ENCODE measurements at regions not wholly inside any gene's neighbourhood (a gene's known extent, or its start where the extent isn't known, plus 50 kb on each side); places are given as distances from the start of the nearest gene placed in this dataset.

GRCh38 chr12:25840678-25841465 lies 117.6 kb upstream of the RASSF8 start:
- TF ChIP-seq CTCF (optimal IDR thresholded peaks at IDR 0.05 in 1 of 3, IDR thresholded peaks at IDR 0.05 in 1 of 3, conservative IDR thresholded peaks at IDR 0.05 in 1 of 3; ENCODE audit: extremely low read depth in 1 of 3, insufficient read depth in 2 of 3, low read length in 3 of 3) (no peak), EZH2 (IDR thresholded peaks at IDR 0.05; ENCODE audit: low read length) (no peak)
